ENCODE measurements at regions not wholly inside any gene's neighbourhood (a gene's known extent, or its start where the extent isn't known, plus 50 kb on each side); places are given as distances from the start of the nearest gene placed in this dataset.

- Histone ChIP-seq H2AFZ (ENCODE audit: low read length) (no peak overlapping the region), H4K20me1 (ENCODE audit: insufficient read depth, low read length) (no peaks in the 10 kb centered on the region), H3K4me1 (ENCODE audit: insufficient read depth, low read length) (no peaks in the 10 kb centered on the region), H3K36me3 (ENCODE audit: insufficient read depth, low read length) (no peaks in the 10 kb centered on the region), H3K27me3 (ENCODE audit: insufficient read depth, low read length) (no peaks in the 10 kb centered on the region), H3K9me3 (ENCODE audit: low read depth, low read length) (no peaks in the 10 kb centered on the region), H3K79me2 (ENCODE audit: insufficient read depth, low read length) (no peaks in the 10 kb centered on the region), H3K27ac (ENCODE audit: low read depth, low read length) (no peak overlapping the region), H3K4me3 (ENCODE audit: insufficient read depth, low read length) (no peak overlapping the region), H3K4me2 (ENCODE audit: insufficient read depth, low read length) (no peak overlapping the region)
- TF ChIP-seq CTCF (IDR thresholded peaks at IDR 0.05; ENCODE audit: extremely low read depth, low read depth, low read length) = no peak
- no peak for DNase-seq (ENCODE audit: insufficient read length, low spot score, missing footprints)
These were observed 327.8 kb upstream of the HAND2 start for GRCh38 chr4:173857828-173858227.

GRCh38 chr4:173855015-173855414 lies 325.0 kb upstream of the HAND2 start:
- H3K27ac ChIP-seq (ENCODE audit: low read depth, low read length) = no peak overlapping the region
- no peak overlapping the region for H3K4me2 ChIP-seq (ENCODE audit: insufficient read depth, low read length)
- no peaks in the 10 kb centered on the region for H3K36me3 ChIP-seq (ENCODE audit: insufficient read depth, low read length)
- H2AFZ ChIP-seq (ENCODE audit: low read length) = no peak overlapping the region
- no peaks in the 10 kb centered on the region for H4K20me1 ChIP-seq (ENCODE audit: insufficient read depth, low read length)
- no peaks in the 10 kb centered on the region for H3K4me1 ChIP-seq (ENCODE audit: insufficient read depth, low read length)
- no peak for TF ChIP-seq CTCF (IDR thresholded peaks at IDR 0.05; ENCODE audit: extremely low read depth, low read depth, low read length)
- no peak overlapping the region for H3K4me3 ChIP-seq (ENCODE audit: insufficient read depth, low read length)
- no peaks in the 10 kb centered on the region for H3K9me3 ChIP-seq (ENCODE audit: low read depth, low read length)
- H3K79me2 ChIP-seq (ENCODE audit: insufficient read depth, low read length) = no peaks in the 10 kb centered on the region
- no peaks in the 10 kb centered on the region for H3K27me3 ChIP-seq (ENCODE audit: insufficient read depth, low read length)
- no peak for DNase-seq (ENCODE audit: insufficient read length, low spot score, missing footprints)

GRCh38 chr4:173852775-173853174 lies 322.7 kb upstream of the HAND2 start:
- no peak for TF ChIP-seq CTCF (IDR thresholded peaks at IDR 0.05; ENCODE audit: extremely low read depth, low read depth, low read length)
- Histone ChIP-seq H3K36me3 (ENCODE audit: insufficient read depth, low read length) (no peaks in the 10 kb centered on the region), H3K79me2 (ENCODE audit: insufficient read depth, low read length) (no peaks in the 10 kb centered on the region), H3K27ac (ENCODE audit: low read depth, low read length) (no peak overlapping the region), H3K4me2 (ENCODE audit: insufficient read depth, low read length) (no peak overlapping the region), H2AFZ (ENCODE audit: low read length) (no peak overlapping the region), H4K20me1 (ENCODE audit: insufficient read depth, low read length) (no peaks in the 10 kb centered on the region), H3K27me3 (ENCODE audit: insufficient read depth, low read length) (no peaks in the 10 kb centered on the region), H3K4me1 (ENCODE audit: insufficient read depth, low read length) (no peaks in the 10 kb centered on the region), H3K4me3 (ENCODE audit: insufficient read depth, low read length) (no peak overlapping the region), H3K9me3 (ENCODE audit: low read depth, low read length) (no peaks in the 10 kb centered on the region)
- DNase-seq (ENCODE audit: insufficient read length, low spot score, missing footprints) = no peak

GRCh38 chr4:173845580-173845979 lies 315.6 kb upstream of the HAND2 start:
- Histone ChIP-seq H4K20me1 (ENCODE audit: insufficient read depth, low read length) (no peaks in the 10 kb centered on the region), H3K27me3 (ENCODE audit: insufficient read depth, low read length) (no peaks in the 10 kb centered on the region), H3K4me2 (ENCODE audit: insufficient read depth, low read length) (no peak overlapping the region), H3K4me3 (ENCODE audit: insufficient read depth, low read length) (no peak overlapping the region), H3K36me3 (ENCODE audit: insufficient read depth, low read length) (no peaks in the 10 kb centered on the region), H3K27ac (ENCODE audit: low read depth, low read length) (no peak overlapping the region), H3K79me2 (ENCODE audit: insufficient read depth, low read length) (no peaks in the 10 kb centered on the region), H3K4me1 (ENCODE audit: insufficient read depth, low read length) (no peaks in the 10 kb centered on the region), H3K9me3 (ENCODE audit: low read depth, low read length) (no peaks in the 10 kb centered on the region), H2AFZ (ENCODE audit: low read length) (no peak overlapping the region)
- no peak for DNase-seq (ENCODE audit: insufficient read length, low spot score, missing footprints)
- no peak for TF ChIP-seq CTCF (IDR thresholded peaks at IDR 0.05; ENCODE audit: extremely low read depth, low read depth, low read length)
